Neural cell (in vitro differentiated cells): ENCODE measurements at regions not wholly inside any gene's neighbourhood (a gene's known extent, or its start where the extent isn't known, plus 50 kb on each side); places are given as distances from the start of the nearest gene placed in this dataset.

Experiments
- H2AFZ ChIP-seq: fragments of 200-600, 300-800 bp; sonication (generic), shearing (Covaris generic); 2 replicates; pipeline ENCODE4 v1.6.0; 2014; ENCODE audit warnings: low read depth, mild to moderate bottlenecking, antibody characterized with exemption, low read length, moderate library complexity
- H3F3A ChIP-seq: fragments of 200-600 bp; shearing (Covaris generic); 2 replicates; pipeline ENCODE4 v1.6.1; 2016; ENCODE audit warnings: mild to moderate bottlenecking, moderate library complexity, mixed read lengths, antibody characterized with exemption, low read length; ENCODE audit not compliant: insufficient read depth, poor library complexity, severe bottlenecking
- H3K27ac ChIP-seq: fragments of 200-600, 300-800 bp; sonication (generic), shearing (Covaris generic); 2 replicates; pipeline ENCODE4 v1.5.1; 2014; ENCODE audit warnings: mild to moderate bottlenecking, low read length, moderate library complexity
- H3K27me3 ChIP-seq: fragments of 300-800, 200-600 bp; sonication (generic), shearing (Covaris generic); 2 replicates; pipeline ENCODE4 v1.6.0; 2014; ENCODE audit warnings: mild to moderate bottlenecking, low read depth, low read length, moderate library complexity; ENCODE audit not compliant: insufficient read depth
- H3K36me3 ChIP-seq: fragments of 300-800, 200-600 bp; sonication (generic), shearing (Covaris generic); 2 replicates; pipeline ENCODE4 v1.5.1; 2014; ENCODE audit warnings: mild to moderate bottlenecking, antibody characterized with exemption, low read length, moderate library complexity; ENCODE audit not compliant: insufficient read depth
- H3K4me2 ChIP-seq: fragments of 300-800, 200-600 bp; sonication (generic), shearing (Covaris generic); 2 replicates; pipeline ENCODE4 v1.6.0; 2014; ENCODE audit warnings: mild to moderate bottlenecking, low read length
- H3K4me3 ChIP-seq: fragments of 300-800, 200-600 bp; sonication (generic), shearing (Covaris generic); 2 replicates; pipeline ENCODE4 v1.5.1; 2014; ENCODE audit warnings: mild to moderate bottlenecking, low read length, moderate library complexity
- H3K79me2 ChIP-seq: fragments of 200-600 bp; shearing (Covaris generic); replicated peaks from 2 replicates; pipeline ENCODE4 v1.6.0; 2014; ENCODE audit warnings: mild to moderate bottlenecking, low read length, moderate library complexity; ENCODE audit not compliant: insufficient read depth
- H3K9ac ChIP-seq: fragments of 300-800, 200-600 bp; sonication (generic), shearing (Covaris generic); 2 replicates; pipeline ENCODE4 v1.6.1; 2016; ENCODE audit warnings: mild to moderate bottlenecking, low read length, mixed read lengths
- H3K9me2 ChIP-seq: fragments of 200-600 bp; shearing (Covaris generic); 2 replicates; pipeline ENCODE4 v1.6.1; 2016; ENCODE audit warnings: mild to moderate bottlenecking, low read length, mixed read lengths; ENCODE audit not compliant: insufficient read depth
- H3K9me3 ChIP-seq: fragments of 200-600, 300-800 bp; sonication (generic), shearing (Covaris generic); 2 replicates; pipeline ENCODE4 v1.6.1; 2016; ENCODE audit warnings: mild to moderate bottlenecking, mixed run types, low read length, moderate library complexity, mixed read lengths
- H4K20me1 ChIP-seq: fragments of 200-600 bp; shearing (Covaris generic); 2 replicates; pipeline ENCODE4 v1.6.1; 2016; ENCODE audit warnings: mild to moderate bottlenecking, mixed run types; ENCODE audit not compliant: insufficient read depth
- CTCF ChIP-seq: fragments of 450-650 bp; IDR thresholded peaks from 2 replicates; pipeline ENCODE4 v1.5.1; 2014; ENCODE audit warnings: antibody characterized with exemption, mild to moderate bottlenecking, moderate library complexity; ENCODE audit not compliant: poor library complexity, severe bottlenecking
- EP300 ChIP-seq: fragments of 450-650 bp; conservative IDR thresholded peaks from 2 replicates; pipeline ENCODE4 v1.6.1; 2014; ENCODE audit warnings: antibody characterized with exemption, mild to moderate bottlenecking, moderate library complexity; ENCODE audit not compliant: poor library complexity, severe bottlenecking
- EZH2 ChIP-seq: fragments of 200-600, 300-800 bp; shearing (Covaris generic), sonication (generic); IDR thresholded peaks from 2 replicates; pipeline ENCODE4 v1.6.1; 2014; ENCODE audit warnings: antibody characterized with exemption, low read length, borderline replicate concordance, mild to moderate bottlenecking; ENCODE audit not compliant: insufficient read depth, poor library complexity, severe bottlenecking
- MXI1 ChIP-seq: fragments of 450-650 bp; conservative IDR thresholded peaks from 2 replicates; pipeline ENCODE4 v1.6.1; 2014; ENCODE audit warnings: antibody characterized with exemption, mild to moderate bottlenecking; ENCODE audit not compliant: poor library complexity, severe bottlenecking
- POLR2AphosphoS5 ChIP-seq: IDR thresholded peaks from 2 replicates; pipeline ENCODE4 v1.6.1; 2012
- RAD21 ChIP-seq: fragments of 450-650 bp; conservative IDR thresholded peaks from 2 replicates; pipeline ENCODE4 v1.6.1; 2014; ENCODE audit warnings: antibody characterized with exemption, mild to moderate bottlenecking, moderate library complexity
- REST ChIP-seq: IDR thresholded peaks from 2 replicates; pipeline ENCODE4 v1.6.1; 2012; ENCODE audit warnings: borderline replicate concordance
- SMC3 ChIP-seq: fragments of 450-650 bp; conservative IDR thresholded peaks from 2 replicates; pipeline ENCODE4 v1.6.1; 2014; ENCODE audit warnings: antibody characterized with exemption, mild to moderate bottlenecking, moderate library complexity; ENCODE audit not compliant: poor library complexity
- TAF1 ChIP-seq: IDR thresholded peaks from 2 replicates; pipeline ENCODE4 v1.6.1; 2012; ENCODE audit warnings: low read depth

- no peak overlapping the region for H3K27ac ChIP-seq
- no peaks in the 10 kb centered on the region for H3K36me3 ChIP-seq
- H3K79me2 ChIP-seq: no peaks in the 10 kb centered on the region
- H3K9me3 ChIP-seq: no peaks in the 10 kb centered on the region
- H3K9me2 ChIP-seq: no peaks in the 10 kb centered on the region
- H3K27me3 ChIP-seq: no peaks in the 10 kb centered on the region
- TF ChIP-seq EP300 (no peak), REST (no peak)
- H4K20me1 ChIP-seq: no peaks in the 10 kb centered on the region
- H3K4me3 ChIP-seq: no peak overlapping the region
- no peak overlapping the region for H3K9ac ChIP-seq
- no peak overlapping the region for H3K4me2 ChIP-seq
- no peak overlapping the region for H2AFZ ChIP-seq
- H3F3A ChIP-seq: no peaks in the 10 kb centered on the region
These were observed 173.9 kb upstream of the ADAMTS9 start for GRCh38 chr3:64861684-64862083.

- H3K27me3 ChIP-seq: no peaks in the 10 kb centered on the region
- H3K4me3 ChIP-seq: no peak overlapping the region
- TF ChIP-seq CTCF: no peak
- TF ChIP-seq EP300: no peak
- TF ChIP-seq REST: no peak
- TF ChIP-seq MXI1: no peak
- no peak for TF ChIP-seq EZH2
- no peak for TF ChIP-seq RAD21
- no peak for TF ChIP-seq POLR2AphosphoS5
- no peak for TF ChIP-seq TAF1
- TF ChIP-seq SMC3: no peak
- H4K20me1 ChIP-seq: no peaks in the 10 kb centered on the region
- no peaks in the 10 kb centered on the region for H3K9me3 ChIP-seq
- H2AFZ ChIP-seq: no peak overlapping the region
- H3K79me2 ChIP-seq: no peaks in the 10 kb centered on the region
- H3K9ac ChIP-seq: no peak overlapping the region
- H3K9me2 ChIP-seq: no peaks in the 10 kb centered on the region
- no peaks in the 10 kb centered on the region for H3K36me3 ChIP-seq
- no peak overlapping the region for H3K4me2 ChIP-seq
- H3F3A ChIP-seq: no peaks in the 10 kb centered on the region
- no peak overlapping the region for H3K27ac ChIP-seq
These were observed 172.7 kb upstream of the ADAMTS9 start for GRCh38 chr3:64860536-64860870.
